ENCODE measurements at regions not wholly inside any gene's neighbourhood (a gene's known extent, or its start where the extent isn't known, plus 50 kb on each side); places are given as distances from the start of the nearest gene placed in this dataset.

GRCh38 chr2:111662771-111663470, 221.1 kb downstream of the ANAPC1 start:
- TF ChIP-seq JUND (IDR thresholded peaks at IDR 0.05; ENCODE audit: low read length) (no peak), TBP (IDR thresholded peaks at IDR 0.05; ENCODE audit: low read depth, low read length) (no peak), POLR2A (IDR thresholded peaks at IDR 0.05; ENCODE audit: control extremely low read depth in 1 of 2, low read depth in 2 of 2, low read length in 2 of 2) (no peak), KDM4A (IDR thresholded peaks at IDR 0.05; ENCODE audit: low read depth, low read length, severe bottlenecking) (no peak), CTCF (IDR thresholded peaks at IDR 0.05; ENCODE audit: control extremely low read depth in 1 of 3, insufficient read depth in 1 of 3, low read depth in 1 of 3, low read length in 3 of 3) (no peak), EP300 (IDR thresholded peaks at IDR 0.05; ENCODE audit: borderline replicate concordance in 1 of 2, low read depth in 2 of 2, low read length in 2 of 2) (no peak), RAD21 (IDR thresholded peaks at IDR 0.05 in 1 of 2, conservative IDR thresholded peaks at IDR 0.05 in 1 of 2; ENCODE audit: low read depth in 2 of 2, low read length in 2 of 2) (no peak), BRCA1 (IDR thresholded peaks at IDR 0.05; ENCODE audit: low read depth, low read length) (no peak), JUN (IDR thresholded peaks at IDR 0.05; ENCODE audit: low read depth, low read length) (no peak), POLR2AphosphoS5 (IDR thresholded peaks at IDR 0.05; ENCODE audit: low read depth, low read length) (no peak), POU5F1 (IDR thresholded peaks at IDR 0.05; ENCODE audit: low read depth, low read length) (no peak), CHD1 (IDR thresholded peaks at IDR 0.05; ENCODE audit: low read depth, low read length) (no peak), EZH2 (IDR thresholded peaks at IDR 0.05; ENCODE audit: low read depth, low read length, severe bottlenecking) (no peak)

Data from H1 (cell line).